ENCODE measurements at regions not wholly inside any gene's neighbourhood (a gene's known extent, or its start where the extent isn't known, plus 50 kb on each side); places are given as distances from the start of the nearest gene placed in this dataset.

DNA sequence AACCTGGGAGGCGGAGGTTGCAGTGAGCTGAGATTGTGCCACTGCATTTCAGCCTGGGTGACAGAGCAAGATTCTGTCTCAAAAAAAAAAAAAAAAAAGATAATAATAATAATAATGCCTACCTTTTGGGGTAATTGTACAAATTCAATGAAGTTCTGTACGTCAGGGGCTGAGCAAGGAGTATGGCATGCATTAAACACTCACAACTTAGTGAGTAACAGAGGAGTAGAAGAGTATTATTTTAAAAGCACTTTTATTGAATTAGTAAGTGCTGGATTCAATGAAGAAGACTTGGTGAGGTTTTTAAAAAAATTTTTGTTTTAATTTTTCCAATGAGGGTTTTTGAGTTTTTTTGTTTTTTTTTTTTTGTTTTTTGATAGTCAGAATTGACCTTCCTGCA lies 783.6 kb upstream of the TBX3 start:
- DNase-seq (ENCODE audit: low read depth): no peak

- DNase-seq (ENCODE audit: low read depth): no peak
Measured at GRCh38 chr12:115466076-115466475, 782.1 kb upstream of the TBX3 start.

- no peak for DNase-seq (ENCODE audit: low read depth)
Measured at GRCh38 chr12:115464661-115465060, 780.7 kb upstream of the TBX3 start.

DNA sequence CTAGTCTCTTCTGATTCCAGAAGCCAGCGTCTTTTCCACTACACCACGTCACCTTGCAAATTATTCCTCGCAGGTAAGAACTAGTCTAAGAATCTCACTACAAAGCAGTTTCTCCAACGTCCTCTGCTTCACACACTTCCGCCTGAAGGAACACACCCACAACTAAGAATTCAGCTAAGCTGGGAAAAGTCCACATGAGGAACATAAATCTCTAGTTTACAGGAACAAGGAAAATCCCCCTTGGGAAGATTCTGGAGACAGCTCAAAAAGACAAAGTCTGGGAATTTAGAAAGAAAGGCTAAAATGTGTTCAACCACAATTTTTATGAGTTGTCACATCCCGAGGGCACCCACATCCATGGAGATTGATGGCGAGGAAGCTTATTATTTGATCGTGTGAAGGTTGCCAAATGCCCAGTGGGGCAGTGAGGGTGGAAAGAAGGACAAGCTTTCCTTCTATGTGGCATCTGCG lies 780.2 kb upstream of the TBX3 start:
- DNase-seq (ENCODE audit: low read depth): no peak

GRCh38 chr12:115461401-115461800 lies 777.4 kb upstream of the TBX3 start:
- DNase-seq (ENCODE audit: low read depth): no peak

DNA sequence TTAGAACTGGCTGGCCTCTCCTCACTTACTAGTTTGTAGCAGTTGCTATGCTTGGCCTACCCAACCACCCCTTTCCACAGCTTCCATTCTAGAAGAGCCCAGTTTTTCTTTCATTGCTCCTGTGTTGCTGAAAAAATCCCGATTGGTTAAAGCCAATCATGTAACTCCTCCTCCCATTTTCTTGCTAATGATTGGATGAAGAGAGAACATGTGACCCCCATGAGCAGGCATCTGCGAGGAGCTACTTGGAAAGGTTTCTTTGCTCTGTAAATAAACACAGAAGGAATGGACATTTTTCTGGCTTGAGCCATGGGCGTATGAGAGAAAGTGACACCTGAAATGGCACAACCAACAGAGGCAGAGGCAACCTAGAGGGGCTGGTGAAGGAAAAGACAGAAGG lies 773.8 kb upstream of the TBX3 start:
- no peak for DNase-seq (ENCODE audit: low read depth)

DNA sequence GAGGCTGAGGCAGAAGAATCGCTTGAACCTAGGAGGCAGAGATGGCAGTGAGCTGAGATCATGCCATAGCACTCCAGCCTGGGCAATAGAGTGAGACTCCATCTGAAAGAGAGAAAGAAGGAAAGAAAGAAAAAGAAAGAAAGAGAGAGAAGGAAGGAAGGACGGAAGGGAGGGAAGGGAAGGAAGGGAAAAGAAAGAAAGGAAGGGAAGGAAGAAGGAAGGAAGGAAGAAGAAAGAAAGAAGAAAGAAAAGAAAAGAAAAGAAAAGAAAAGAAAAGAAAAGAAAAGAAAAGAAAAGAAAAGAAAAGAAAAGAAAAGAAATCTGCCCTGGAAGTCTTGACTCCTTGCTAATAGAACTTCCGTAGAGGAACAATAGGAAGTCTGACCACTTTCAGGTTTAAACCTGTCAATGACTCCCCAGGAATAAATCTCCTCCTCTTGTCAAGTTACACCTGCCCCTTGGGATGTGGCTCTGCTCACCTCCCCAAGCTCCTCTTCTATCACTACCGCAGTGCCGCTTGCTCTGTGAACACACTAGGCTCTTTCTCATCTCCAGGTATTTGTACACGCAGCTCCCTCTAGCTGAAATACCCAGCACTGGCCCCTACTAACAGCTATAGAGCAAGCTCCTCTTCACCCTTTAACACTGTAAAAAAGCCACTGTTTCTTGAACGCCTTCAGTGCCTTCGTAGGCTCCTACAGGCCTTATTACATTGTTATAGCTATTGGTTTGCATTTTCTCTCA lies 773.1 kb upstream of the TBX3 start:
- no peak for DNase-seq (ENCODE audit: low read depth)

DNA sequence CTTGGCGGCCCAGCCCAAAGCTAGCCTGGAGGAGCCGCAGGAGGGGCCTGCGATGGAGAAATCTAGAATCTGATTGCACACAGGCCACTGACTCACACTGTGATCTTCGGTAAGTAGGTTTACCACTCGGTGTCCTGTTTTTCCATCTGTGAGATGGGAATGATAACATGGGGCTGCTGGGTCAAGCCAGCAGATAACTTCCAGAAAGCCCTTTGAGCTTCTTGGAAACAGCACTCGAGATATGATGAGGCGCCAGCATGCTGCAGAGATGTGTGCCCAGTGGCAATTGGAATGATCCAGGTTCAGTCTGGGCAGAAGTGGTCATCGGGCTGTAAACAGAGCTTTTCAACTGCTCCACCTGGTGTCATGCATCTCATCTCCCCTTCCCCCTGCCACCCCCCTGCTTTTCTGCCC lies 771.3 kb upstream of the TBX3 start:
- no peak for DNase-seq (ENCODE audit: low read depth)

- DNase-seq (ENCODE audit: low read depth): no peak
Measured at GRCh38 chr12:115452751-115453281, 768.8 kb upstream of the TBX3 start.

- DNase-seq (ENCODE audit: low read depth): no peak
Measured at GRCh38 chr12:115451780-115452736, 768.1 kb upstream of the TBX3 start.

DNA sequence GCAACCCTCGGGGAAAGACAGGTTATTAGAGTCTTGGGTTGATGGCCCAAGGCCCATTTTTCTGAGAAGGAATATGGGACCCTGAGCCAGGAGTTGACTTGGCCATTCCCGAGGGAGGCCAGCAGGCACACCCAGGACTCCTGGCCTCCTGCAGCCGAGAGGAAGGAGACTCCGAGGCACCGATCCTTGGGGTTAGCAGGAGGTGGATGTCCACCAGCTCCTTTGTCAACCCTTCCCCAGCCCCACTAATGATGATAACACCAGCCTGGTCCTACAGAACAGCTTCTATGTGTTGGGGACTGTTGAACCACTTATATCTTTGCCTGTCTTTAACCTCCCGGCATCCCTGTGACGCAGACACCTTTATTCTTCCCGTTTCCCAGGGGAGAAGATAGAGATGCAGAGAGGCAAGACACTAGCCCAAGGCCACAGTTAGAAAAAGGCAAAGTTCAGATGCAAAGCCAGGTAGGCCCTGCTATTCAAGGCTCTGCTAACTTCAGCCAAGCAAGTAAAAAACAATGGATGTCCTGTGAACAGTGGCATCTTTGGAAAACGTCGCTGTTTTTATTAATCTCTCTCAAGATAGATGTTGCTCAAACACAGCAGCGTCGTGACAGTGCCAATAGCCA lies 767.3 kb upstream of the TBX3 start:
- no peak for DNase-seq (ENCODE audit: low read depth)

GRCh38 chr12:115450710-115451109 lies 766.7 kb upstream of the TBX3 start:
- DNase-seq (ENCODE audit: low read depth): no peak

- no peak for DNase-seq (ENCODE audit: low read depth)
Measured at GRCh38 chr12:115450017-115450416, 766.0 kb upstream of the TBX3 start.

- DNase-seq (ENCODE audit: low read depth): no peak
Measured at GRCh38 chr12:115449526-115449925, 765.6 kb upstream of the TBX3 start.

DNA sequence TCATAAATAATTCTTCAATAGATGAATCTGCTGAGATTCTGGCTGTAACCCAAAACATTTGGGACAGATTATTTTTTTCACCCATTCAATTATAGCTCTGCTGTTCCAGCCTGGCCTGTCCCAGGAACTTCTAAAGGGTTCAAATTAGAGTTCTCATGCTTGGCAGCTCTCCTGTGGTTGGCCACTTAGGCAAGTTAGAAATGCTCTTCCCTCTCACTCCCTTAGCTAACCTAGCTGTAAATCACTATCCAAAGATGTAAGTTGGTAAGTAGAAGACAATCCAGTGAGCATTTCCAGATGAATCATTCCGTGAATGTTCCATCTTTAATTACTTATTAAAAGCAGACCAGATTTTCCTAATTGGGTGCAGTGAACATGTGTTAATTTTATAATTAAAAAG lies 760.4 kb upstream of the TBX3 start:
- DNase-seq (ENCODE audit: low read depth): no peak

DNA sequence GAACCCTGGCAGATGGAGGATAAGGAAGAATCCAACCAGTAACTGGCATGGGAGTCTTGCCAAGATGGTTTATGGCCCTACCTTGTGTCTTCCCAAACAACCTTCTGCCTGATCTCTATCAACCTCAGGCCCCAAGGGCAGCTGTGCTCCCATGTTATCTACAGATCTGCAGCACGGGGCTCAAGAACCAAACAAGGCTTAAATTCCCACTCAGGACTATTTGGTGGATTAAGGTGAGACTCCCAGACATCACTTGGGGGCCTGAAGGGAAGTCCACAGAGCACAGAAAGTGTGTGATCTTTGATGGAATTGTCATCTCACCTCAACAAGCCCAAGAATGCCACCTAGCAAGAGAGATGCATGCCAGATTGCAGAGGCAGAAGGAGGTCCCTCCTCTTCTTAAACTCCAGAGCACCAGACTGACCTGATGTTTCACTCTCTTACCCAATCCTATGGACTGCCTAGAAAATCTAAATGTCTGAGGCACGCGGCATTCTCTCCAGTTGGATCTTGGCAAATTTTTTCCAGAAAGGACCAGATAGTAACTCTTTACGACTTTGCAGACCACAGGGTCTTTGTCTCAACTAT lies 759.5 kb upstream of the TBX3 start:
- DNase-seq (ENCODE audit: low read depth): no peak

- DNase-seq (ENCODE audit: low read depth): peak; percentile 85
Measured at GRCh38 chr12:115440438-115440837, 756.5 kb upstream of the TBX3 start.

- DNase-seq (ENCODE audit: low read depth): no peak
Measured at GRCh38 chr12:115439008-115439601, 755.1 kb upstream of the TBX3 start.

DNA sequence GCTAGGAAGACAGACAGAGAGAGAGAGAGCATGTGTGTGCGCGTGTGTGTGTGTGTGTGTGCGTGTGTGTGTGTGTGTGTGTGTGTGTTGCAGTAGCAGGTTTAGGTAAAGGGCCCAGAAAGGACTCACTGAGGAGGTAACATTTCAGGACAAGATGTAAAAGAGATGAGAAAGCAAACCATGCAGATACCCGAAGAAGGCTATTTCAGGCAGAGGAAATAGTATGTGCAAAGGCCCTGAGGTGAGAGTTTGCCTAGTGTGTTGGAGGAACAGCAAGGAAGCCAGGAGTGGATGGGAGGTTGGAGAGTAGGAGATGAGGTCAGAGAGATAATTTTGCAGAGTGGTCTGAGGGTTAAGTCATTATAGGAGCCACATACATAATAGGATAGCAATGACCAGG lies 754.3 kb upstream of the TBX3 start:
- DNase-seq (ENCODE audit: low read depth): no peak

DNA sequence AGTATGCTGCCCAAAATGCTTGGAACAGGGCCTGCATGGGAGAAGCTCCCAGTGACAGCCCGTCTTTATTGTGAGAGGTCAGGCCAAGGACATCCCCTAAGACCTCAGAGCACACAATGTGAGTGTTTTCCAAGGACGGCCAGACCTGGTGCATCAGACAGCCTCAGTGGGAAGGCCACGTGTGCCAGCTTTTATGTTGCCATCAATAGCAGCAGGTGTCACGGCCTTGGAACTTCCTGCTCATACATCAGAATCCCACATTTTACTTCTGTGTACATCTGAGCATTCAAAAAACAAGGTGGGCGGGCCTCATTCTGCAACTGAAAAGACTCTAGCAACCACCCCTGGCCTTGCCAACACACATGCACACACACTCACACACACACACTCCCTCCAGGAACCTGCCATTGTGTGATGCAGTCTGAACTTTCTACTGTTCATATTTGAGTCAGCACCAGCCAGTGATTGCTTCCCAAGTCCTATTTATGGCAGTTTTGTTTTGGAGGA lies 753.1 kb upstream of the TBX3 start:
- DNase-seq (ENCODE audit: low read depth): no peak

Measured in HT1080 (cell line).